SK-N-SH (cell line): ENCODE measurements at regions not wholly inside any gene's neighbourhood (a gene's known extent, or its start where the extent isn't known, plus 50 kb on each side); places are given as distances from the start of the nearest gene placed in this dataset.

ENCODE experiments used
- CHD2 ChIP-seq: fragments of 150-350 bp; IDR thresholded peaks from 2 replicates; pipeline ENCODE4 v1.6.1; 2018; ENCODE audit warnings: low read length; ENCODE audit not compliant: partially characterized antibody
- CTCF ChIP-seq: fragments of 200-600 bp; sonication (generic); IDR thresholded peaks from 2 replicates; pipeline ENCODE4 v1.6.1; 2017; ENCODE audit warnings: antibody characterized with exemption, mild to moderate bottlenecking, moderate library complexity
- EP300 ChIP-seq, 2 experiments: IDR thresholded peaks; 2 replicates each; pipeline versions ENCODE4 v1.4.0 to v1.6.1; 2012; ENCODE audit warnings: borderline replicate concordance in 1 of 2, low read depth in 1 of 2, low read length in 1 of 2
- EZH2phosphoT487 ChIP-seq: fragments of 200-600 bp; sonication (generic); IDR thresholded peaks from 2 replicates; pipeline ENCODE4 v1.6.1; 2017; ENCODE audit warnings: low read depth, mixed run types, mild to moderate bottlenecking, antibody characterized with exemption, moderate library complexity, borderline replicate concordance
- FOXJ3 ChIP-seq: sonication (generic); formaldehyde crosslinking; IDR thresholded peaks from 2 replicates; pipeline ENCODE4 v1.5.1; 2020; ENCODE audit warnings: mild to moderate bottlenecking, missing genetic modification reagents
- MXI1 ChIP-seq: IDR thresholded peaks from 2 replicates; pipeline ENCODE4 v1.6.1; 2012; ENCODE audit warnings: mild to moderate bottlenecking, low read depth, low read length, improper control_type of control experiment
- NRF1 ChIP-seq: IDR thresholded peaks from 2 replicates; pipeline ENCODE4 v1.6.1; 2012; ENCODE audit warnings: low read depth, mild to moderate bottlenecking, low read length
- POLR2AphosphoS5 ChIP-seq: IDR thresholded peaks from 2 replicates; pipeline ENCODE4 v1.6.1; 2012; ENCODE audit warnings: low read depth, low read length
- RAD21 ChIP-seq: IDR thresholded peaks from 2 replicates; pipeline ENCODE4 v1.6.1; 2012; ENCODE audit warnings: mild to moderate bottlenecking, low read length
- RCOR1 ChIP-seq: fragments of 150-350 bp; IDR thresholded peaks from 2 replicates; pipeline ENCODE4 v1.6.1; 2017; ENCODE audit warnings: antibody characterized with exemption, low read length
- RFX5 ChIP-seq: IDR thresholded peaks from 2 replicates; pipeline ENCODE4 v1.6.1; 2012; ENCODE audit warnings: mild to moderate bottlenecking, improper control_type of control experiment, low read length
- YY1 ChIP-seq: IDR thresholded peaks from 2 replicates; pipeline ENCODE4 v1.4.0; 2012; ENCODE audit warnings: low read depth, mild to moderate bottlenecking
- TF ChIP-seq, protein P1 (sequence below): IDR thresholded peaks from 2 replicates; pipeline ENCODE4 v1.4.0; 2012; ENCODE audit warnings: low read depth
- TF ChIP-seq, protein P2 (sequence below): fragments of 150-350 bp; IDR thresholded peaks from 2 replicates; pipeline ENCODE4 v1.6.1; 2017; ENCODE audit warnings: antibody characterized with exemption, low read length, low read depth, borderline replicate concordance

DNA sequence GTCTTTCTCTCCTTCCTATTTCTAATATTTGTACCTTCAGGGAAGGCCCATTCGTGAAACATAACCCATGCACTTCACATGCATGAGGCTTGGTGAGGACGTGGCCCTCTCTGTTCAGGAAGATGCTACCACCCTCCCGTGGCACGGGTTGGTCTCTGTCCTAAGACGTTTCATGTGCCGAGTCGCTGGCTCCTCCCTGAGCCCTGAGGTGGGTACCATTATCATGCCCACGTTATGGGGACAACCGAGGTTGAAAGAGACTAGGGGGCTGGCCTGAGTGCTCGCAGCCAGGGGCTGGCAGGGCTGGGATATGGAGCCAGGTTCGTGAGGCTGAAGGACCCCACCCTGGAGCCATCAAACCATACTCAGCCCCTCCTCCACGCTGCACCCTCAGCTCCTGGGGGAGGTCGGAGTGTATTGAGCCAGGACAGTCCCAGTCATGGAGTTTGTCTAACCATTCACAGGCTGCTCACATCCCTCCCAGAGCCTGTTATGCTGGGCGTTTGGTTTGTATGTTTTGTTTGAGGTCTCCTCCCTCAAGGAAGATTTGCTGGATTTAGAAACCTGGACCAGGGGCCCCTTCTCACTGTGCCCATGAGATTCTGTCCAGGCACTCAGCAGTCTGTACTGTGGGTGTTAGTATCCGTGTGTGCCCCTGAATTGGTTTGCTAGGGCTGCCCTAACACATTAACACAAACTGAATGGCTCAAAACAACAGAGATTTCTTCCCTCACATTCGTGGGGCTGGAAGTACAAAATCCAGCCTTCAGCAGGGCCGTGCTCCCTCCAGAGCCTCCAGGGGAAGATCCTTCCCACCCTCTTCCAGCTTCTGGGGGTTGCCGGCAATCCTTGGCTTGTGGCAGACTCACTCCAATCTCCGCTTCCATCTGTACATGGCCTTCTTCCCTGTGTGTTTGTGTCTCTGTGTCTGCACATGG is 88.3 kb downstream of the ANKRD60 start:
- no peak for TF ChIP-seq CTCF
- no peak for TF ChIP-seq FOXJ3 (CRISPR knock-in tag)
- TF ChIP-seq RCOR1 = no peak
- no peak for TF ChIP-seq CHD2
- no peak for TF ChIP-seq EP300 (IDR thresholded peaks at IDR 0.05; ENCODE audit: borderline replicate concordance in 1 of 2, low read depth in 1 of 2, low read length in 1 of 2)
- no peak for TF ChIP-seq EZH2phosphoT487
- no peak for TF ChIP-seq YY1
- no peak for TF ChIP-seq POLR2AphosphoS5
- TF ChIP-seq RAD21 = no peak
- TF ChIP-seq, protein P1, sequence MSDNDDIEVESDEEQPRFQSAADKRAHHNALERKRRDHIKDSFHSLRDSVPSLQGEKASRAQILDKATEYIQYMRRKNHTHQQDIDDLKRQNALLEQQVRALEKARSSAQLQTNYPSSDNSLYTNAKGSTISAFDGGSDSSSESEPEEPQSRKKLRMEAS = no peak
- TF ChIP-seq RFX5 = no peak
- no peak for TF ChIP-seq NRF1
- TF ChIP-seq, protein P2, sequence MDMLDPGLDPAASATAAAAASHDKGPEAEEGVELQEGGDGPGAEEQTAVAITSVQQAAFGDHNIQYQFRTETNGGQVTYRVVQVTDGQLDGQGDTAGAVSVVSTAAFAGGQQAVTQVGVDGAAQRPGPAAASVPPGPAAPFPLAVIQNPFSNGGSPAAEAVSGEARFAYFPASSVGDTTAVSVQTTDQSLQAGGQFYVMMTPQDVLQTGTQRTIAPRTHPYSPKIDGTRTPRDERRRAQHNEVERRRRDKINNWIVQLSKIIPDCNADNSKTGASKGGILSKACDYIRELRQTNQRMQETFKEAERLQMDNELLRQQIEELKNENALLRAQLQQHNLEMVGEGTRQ = no peak
- no peak for TF ChIP-seq MXI1
